Chondrocyte (in vitro differentiated cells): ENCODE measurements at regions not wholly inside any gene's neighbourhood (a gene's known extent, or its start where the extent isn't known, plus 50 kb on each side); places are given as distances from the start of the nearest gene placed in this dataset.
"Not testable (repeated sequence)": the region's sequence is repeated elsewhere in the genome, so short reads cannot be mapped to it uniquely, and the experiment has no call there.

Source experiments
- DNase-seq: peaks from one replicate; pipeline ENCODE4 v3.0.0; 2021; ENCODE audit warnings: mixed read lengths, low spot score
- H3K27ac Mint-ChIP-seq: one replicate; pipeline ENCODE4 v1.8.0; 2021; ENCODE audit warnings: mild to moderate bottlenecking, moderate library complexity, mixed read lengths; ENCODE audit not compliant: unreplicated experiment
- H3K27me3 Mint-ChIP-seq: 2 replicates; pipeline ENCODE4 v1.8.0; 2021; ENCODE audit warnings: low read depth, mixed read lengths
- H3K36me3 Mint-ChIP-seq: 2 replicates; pipeline ENCODE4 v1.8.0; 2021; ENCODE audit warnings: low read depth, mixed read lengths
- H3K4me1 Mint-ChIP-seq: 2 replicates; pipeline ENCODE4 v1.8.0; 2021; ENCODE audit warnings: low read depth, mild to moderate bottlenecking, mixed read lengths
- H3K4me3 Mint-ChIP-seq: one replicate; pipeline ENCODE4 v1.8.0; 2021; ENCODE audit warnings: mild to moderate bottlenecking, moderate library complexity, mixed read lengths; ENCODE audit not compliant: unreplicated experiment
- H3K9me3 Mint-ChIP-seq: 2 replicates; pipeline ENCODE4 v1.8.0; 2021; ENCODE audit warnings: low read depth, mixed read lengths
- CTCF ChIP-seq: fragments of 200-600 bp; sonication (generic); IDR thresholded peaks from 2 replicates; pipeline ENCODE4 v1.5.0; 2021; ENCODE audit warnings: antibody characterized with exemption, mild to moderate bottlenecking, moderate library complexity

- TF ChIP-seq CTCF: no peak
- Mint-ChIP-seq H3K4me3 (no peak overlapping the region), H3K9me3 (peaks cover 16% of the 10 kb centered on the region), H3K27ac (no peak overlapping the region), H3K36me3 (no peaks in the 10 kb centered on the region), H3K27me3 (peaks cover 4% of the 10 kb centered on the region), H3K4me1 (no peaks in the 10 kb centered on the region)
- DNase-seq: no peak
These were observed 225.5 kb downstream of the NDUFS4 start for GRCh38 chr5:53785924-53786323.

- Mint-ChIP-seq H3K36me3 (no peaks in the 10 kb centered on the region), H3K27me3 (peaks cover 4% of the 10 kb centered on the region), H3K9me3 (peaks cover 16% of the 10 kb centered on the region), H3K4me3 (no peak overlapping the region), H3K4me1 (no peaks in the 10 kb centered on the region), H3K27ac (no peak overlapping the region)
- no peak for TF ChIP-seq CTCF
- no peak for DNase-seq
These were observed 229.6 kb downstream of the NDUFS4 start for GRCh38 chr5:53790026-53790425.

- TF ChIP-seq CTCF: no peak
- no peaks in the 10 kb centered on the region for H3K4me1 Mint-ChIP-seq
- no peak for DNase-seq
- H3K27me3 Mint-ChIP-seq: peaks cover 2% of the 10 kb centered on the region
- H3K9me3 Mint-ChIP-seq: peaks cover 9% of the 10 kb centered on the region
- H3K36me3 Mint-ChIP-seq: no peaks in the 10 kb centered on the region
- no peak overlapping the region for H3K27ac Mint-ChIP-seq
- no peak overlapping the region for H3K4me3 Mint-ChIP-seq
These were observed 231.9 kb downstream of the NDUFS4 start for GRCh38 chr5:53792338-53792737.

GRCh38 chr5:53799644-53800043 lies 239.2 kb downstream of the NDUFS4 start:
- H3K27ac Mint-ChIP-seq, H3K4me3 Mint-ChIP-seq, H3K27me3 Mint-ChIP-seq, H3K36me3 Mint-ChIP-seq, H3K4me1 Mint-ChIP-seq, DNase-seq: not testable (repeated sequence)
- peaks cover 22% of the 10 kb centered on the region for H3K9me3 Mint-ChIP-seq

GRCh38 chr5:53808392-53808791 lies 248.0 kb downstream of the NDUFS4 start:
- H3K9me3 Mint-ChIP-seq: peaks cover 15% of the 10 kb centered on the region

GRCh38 chr5:53814819-53815218 lies 254.4 kb downstream of the NDUFS4 start:
- H3K4me1 Mint-ChIP-seq: no peaks in the 10 kb centered on the region
- no peak overlapping the region for H3K4me3 Mint-ChIP-seq
- TF ChIP-seq CTCF: no peak
- DNase-seq: no peak
- H3K9me3 Mint-ChIP-seq: no peaks in the 10 kb centered on the region
- peaks cover 30% of the 10 kb centered on the region for H3K27me3 Mint-ChIP-seq
- H3K36me3 Mint-ChIP-seq: peaks cover 1% of the 10 kb centered on the region
- H3K27ac Mint-ChIP-seq: no peak overlapping the region

More at GRCh38 chr5:53808392-53808791, 248.0 kb downstream of the NDUFS4 start:
- H3K27me3 Mint-ChIP-seq: peaks cover 19% of the 10 kb centered on the region
- not testable (repeated sequence) for H3K36me3 Mint-ChIP-seq, H3K4me1 Mint-ChIP-seq, H3K27ac Mint-ChIP-seq, H3K4me3 Mint-ChIP-seq, DNase-seq
